Gastroesophageal sphincter (tissue), 3 donors: ENCODE measurements at regions not wholly inside any gene's neighbourhood (a gene's known extent, or its start where the extent isn't known, plus 50 kb on each side); places are given as distances from the start of the nearest gene placed in this dataset.

Experiments used
- CTCF ChIP-seq, 4 experiments: fragments of 200-600 bp in 2 of 4; fragments of 450-650 bp in 2 of 4; sonication (generic) in 1 of 4; IDR thresholded peaks; one replicate each; pipeline ENCODE4 v1.5.1; 2017 to 2019; ENCODE audit warnings: antibody characterized with exemption in 4 of 4, mild to moderate bottlenecking in 2 of 4, moderate library complexity in 2 of 4
- POLR2AphosphoS5 ChIP-seq: sonication (generic); formaldehyde crosslinking; IDR thresholded peaks from one replicate; pipeline ENCODE4 v1.6.1; 2017; ENCODE audit warnings: antibody characterized with exemption

GRCh38 chr13:95480791-95481780 is 71.4 kb upstream of the CLDN10 start:
- TF ChIP-seq POLR2AphosphoS5 (no peak), CTCF (IDR thresholded peaks at IDR 0.05) (no peak)
